ENCODE measurements at regions not wholly inside any gene's neighbourhood (a gene's known extent, or its start where the extent isn't known, plus 50 kb on each side); places are given as distances from the start of the nearest gene placed in this dataset.

GRCh38 chr2:84071050-84071449 is 388.0 kb downstream of the SUCLG1 start:
- ChIA-PET POLR2A (no interaction called here), CTCF (no interaction called here)
- DNase-seq (ENCODE audit: low read depth in 1 of 2, low spot score in 1 of 2) (no peak), ATAC-seq (no peak), FAIRE-seq (no peak)
- TF ChIP-seq MAFK (IDR thresholded peaks at IDR 0.05; ENCODE audit: partially characterized antibody) (no peak), USF2 (IDR thresholded peaks at IDR 0.05) (no peak), EP300 (IDR thresholded peaks at IDR 0.05) (no peak), MAX (IDR thresholded peaks at IDR 0.05) (no peak), HOXB5 (CRISPR knock-in tag; IDR thresholded peaks at IDR 0.05) (no peak), BCL3 (IDR thresholded peaks at IDR 0.05) (no peak), CBX2 (IDR thresholded peaks at IDR 0.05; ENCODE audit: borderline replicate concordance, low read depth) (no peak), JUN (IDR thresholded peaks at IDR 0.05) (no peak), EHF (CRISPR knock-in tag; IDR thresholded peaks at IDR 0.05) (no peak), MAZ (IDR thresholded peaks at IDR 0.05; ENCODE audit: borderline replicate concordance, low read depth, low read length) (no peak), PBX3 (IDR thresholded peaks at IDR 0.05) (no peak), JUNB (IDR thresholded peaks at IDR 0.05) (no peak), ZC3H11A (IDR thresholded peaks at IDR 0.05) (no peak), ESRRA (IDR thresholded peaks at IDR 0.05; ENCODE audit: borderline replicate concordance, low read length) (no peak), KDM5A (IDR thresholded peaks at IDR 0.05) (no peak), PHF8 (IDR thresholded peaks at IDR 0.05; ENCODE audit: borderline replicate concordance, low read depth) (no peak)
- 18% methylated on average over 1 of the region's 1 CpG for WGBS (ENCODE audit: missing lambda C conversion rate)
- Histone ChIP-seq H3K9me3 (no peaks in the 10 kb centered on the region), H3K27ac (no peak overlapping the region), H3K4me2 (no peak overlapping the region), H3K4me3 (no peak overlapping the region), H3K4me1 (no peaks in the 10 kb centered on the region)

GRCh38 chr2:84065857-84066256 is 393.2 kb downstream of the SUCLG1 start:
- H3K27ac ChIP-seq: no peak overlapping the region
- H3K4me2 ChIP-seq: no peak overlapping the region
- no peak for FAIRE-seq
- DNase-seq (ENCODE audit: low read depth in 1 of 2, low spot score in 1 of 2): no peak
- no peaks in the 10 kb centered on the region for H3K9me3 ChIP-seq
- peak; percentile 30 for TF ChIP-seq MAFK (IDR thresholded peaks at IDR 0.05; ENCODE audit: partially characterized antibody)
- no peak for TF ChIP-seq SREBF2 (IDR thresholded peaks at IDR 0.05)
- TF ChIP-seq HOXA7 (CRISPR knock-in tag; IDR thresholded peaks at IDR 0.05): no peak
- no peak for ATAC-seq
- no peak overlapping the region for H3K4me3 ChIP-seq
- ChIA-PET CTCF (no interaction called here), POLR2A (no interaction called here)
- no peaks in the 10 kb centered on the region for H3K4me1 ChIP-seq

GRCh38 chr2:84057917-84058560 is 401.0 kb downstream of the SUCLG1 start:
- H3K4me1 ChIP-seq: no peaks in the 10 kb centered on the region
- H3K9me3 ChIP-seq: no peaks in the 10 kb centered on the region
- DNase-seq (ENCODE audit: low read depth in 1 of 2, low spot score in 1 of 2) (no peak), ATAC-seq (no peak), FAIRE-seq (no peak)
- H3K4me2 ChIP-seq: no peak overlapping the region
- no peak overlapping the region for H3K27ac ChIP-seq
- no peak overlapping the region for H3K4me3 ChIP-seq
- 41% methylated on average over 4 of the region's 4 CpGs for WGBS (ENCODE audit: missing lambda C conversion rate)
- TF ChIP-seq ZSCAN20 (CRISPR knock-in tag; IDR thresholded peaks at IDR 0.05): no peak
- TF ChIP-seq HOXA7 (CRISPR knock-in tag; IDR thresholded peaks at IDR 0.05): no peak
- no peak for TF ChIP-seq ZNF302 (CRISPR knock-in tag; IDR thresholded peaks at IDR 0.05)
- no peak for TF ChIP-seq NPAS2 (CRISPR knock-in tag; IDR thresholded peaks at IDR 0.05; ENCODE audit: borderline replicate concordance)
- TF ChIP-seq EP300 (IDR thresholded peaks at IDR 0.05): no peak
- TF ChIP-seq MYC (IDR thresholded peaks at IDR 0.05; ENCODE audit: borderline replicate concordance, low read length): no peak
- TF ChIP-seq HOXB5 (CRISPR knock-in tag; IDR thresholded peaks at IDR 0.05): no peak
- TF ChIP-seq E2F6 (IDR thresholded peaks at IDR 0.05; ENCODE audit: borderline replicate concordance, low read depth): no peak
- no peak for TF ChIP-seq RCOR1 (IDR thresholded peaks at IDR 0.05; ENCODE audit: low read depth, low read length)
- no peak for TF ChIP-seq CBX2 (IDR thresholded peaks at IDR 0.05; ENCODE audit: borderline replicate concordance, low read depth)
- TF ChIP-seq BCL3 (IDR thresholded peaks at IDR 0.05): no peak
- TF ChIP-seq HEYL (CRISPR knock-in tag; IDR thresholded peaks at IDR 0.05): no peak
- no peak for TF ChIP-seq SREBF2 (IDR thresholded peaks at IDR 0.05)
- no peak for TF ChIP-seq JUN (IDR thresholded peaks at IDR 0.05)
- CTCF ChIA-PET: no interaction called here
- POLR2A ChIA-PET: no interaction called here
